Upper lobe of right lung (tissue), 1 donor: ENCODE measurements at regions not wholly inside any gene's neighbourhood (a gene's known extent, or its start where the extent isn't known, plus 50 kb on each side); places are given as distances from the start of the nearest gene placed in this dataset.
"Not testable (repeated sequence)": the region's sequence is repeated elsewhere in the genome, so short reads cannot be mapped to it uniquely, and the experiment has no call there.

ENCODE experiments used
- ATAC-seq: fragments of 200-7000 bp; cut with Tn5 transposase; one replicate; pipeline ENCODE4 v1.9.1; 2020; ENCODE audit warnings: mild to moderate bottlenecking, moderate library complexity
- DNase-seq: peaks from one replicate; pipeline ENCODE4 v3.0.0-alpha.2; 2020
- H3K27ac ChIP-seq: fragments of 200-600 bp; one replicate; pipeline ENCODE4 v1.8.0; 2022
- H3K27me3 ChIP-seq: fragments of 200-600 bp; one replicate; pipeline ENCODE4 v1.8.0; 2022; ENCODE audit warnings: mild to moderate bottlenecking
- H3K36me3 ChIP-seq: fragments of 200-600 bp; one replicate; pipeline ENCODE4 v1.8.0; 2022
- H3K4me1 ChIP-seq: fragments of 200-600 bp; one replicate; pipeline ENCODE4 v1.8.0; 2022
- H3K4me3 ChIP-seq: fragments of 200-600 bp; one replicate; pipeline ENCODE4 v1.8.0; 2022; ENCODE audit warnings: mild to moderate bottlenecking
- H3K9me3 ChIP-seq: fragments of 200-600 bp; one replicate; pipeline ENCODE4 v1.8.0; 2022
- intact Hi-C: fragments of 100-400 bp; cut with DNase I; formaldehyde crosslinking; loops from one replicate; pipeline ENCODE4 v1.11.0; 2022
- TF ChIP-seq, protein P1 (sequence below): fragments of 200-600 bp; IDR thresholded peaks from one replicate; pipeline ENCODE4 v1.8.0; 2022; ENCODE audit warnings: antibody characterized with exemption
- donor health status: DM: no; HTN: yes; CAD: no; lungs with severe emphysema.

DNA sequence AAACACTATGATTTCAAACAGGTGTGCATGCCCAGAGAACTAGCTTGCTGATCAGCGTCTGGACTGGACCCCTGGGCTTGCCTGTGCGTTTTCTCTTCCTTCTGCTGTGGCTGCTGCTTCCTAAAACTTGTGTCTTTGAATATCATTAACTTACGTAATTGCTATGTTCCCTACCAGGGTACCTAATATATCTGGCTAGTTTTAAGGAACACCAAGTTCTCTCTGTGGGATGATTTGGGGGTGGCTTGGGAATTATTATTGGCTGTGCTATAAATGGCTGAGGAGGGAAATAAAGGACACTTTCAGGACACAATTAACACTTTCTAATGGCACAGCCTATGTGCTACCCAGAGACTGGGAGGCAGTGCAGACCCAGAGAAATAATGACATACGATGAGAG, 606.0 kb upstream of the RBFOX1 start:
- no peak overlapping the region for H3K27ac ChIP-seq
- H3K36me3 ChIP-seq, result no peaks in the 10 kb centered on the region
- DNase-seq (no peak), ATAC-seq (no peak)
- intact Hi-C loops, result no loop called here
- no peaks in the 10 kb centered on the region for H3K9me3 ChIP-seq
- TF ChIP-seq, protein P1, sequence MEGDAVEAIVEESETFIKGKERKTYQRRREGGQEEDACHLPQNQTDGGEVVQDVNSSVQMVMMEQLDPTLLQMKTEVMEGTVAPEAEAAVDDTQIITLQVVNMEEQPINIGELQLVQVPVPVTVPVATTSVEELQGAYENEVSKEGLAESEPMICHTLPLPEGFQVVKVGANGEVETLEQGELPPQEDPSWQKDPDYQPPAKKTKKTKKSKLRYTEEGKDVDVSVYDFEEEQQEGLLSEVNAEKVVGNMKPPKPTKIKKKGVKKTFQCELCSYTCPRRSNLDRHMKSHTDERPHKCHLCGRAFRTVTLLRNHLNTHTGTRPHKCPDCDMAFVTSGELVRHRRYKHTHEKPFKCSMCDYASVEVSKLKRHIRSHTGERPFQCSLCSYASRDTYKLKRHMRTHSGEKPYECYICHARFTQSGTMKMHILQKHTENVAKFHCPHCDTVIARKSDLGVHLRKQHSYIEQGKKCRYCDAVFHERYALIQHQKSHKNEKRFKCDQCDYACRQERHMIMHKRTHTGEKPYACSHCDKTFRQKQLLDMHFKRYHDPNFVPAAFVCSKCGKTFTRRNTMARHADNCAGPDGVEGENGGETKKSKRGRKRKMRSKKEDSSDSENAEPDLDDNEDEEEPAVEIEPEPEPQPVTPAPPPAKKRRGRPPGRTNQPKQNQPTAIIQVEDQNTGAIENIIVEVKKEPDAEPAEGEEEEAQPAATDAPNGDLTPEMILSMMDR, result no peak
- no peaks in the 10 kb centered on the region for H3K4me1 ChIP-seq
- no peaks in the 10 kb centered on the region for H3K27me3 ChIP-seq
- H3K4me3 ChIP-seq, result no peak overlapping the region

- Histone ChIP-seq H3K4me1 (no peaks in the 10 kb centered on the region), H3K9me3 (no peaks in the 10 kb centered on the region), H3K4me3 (no peak overlapping the region), H3K36me3 (no peaks in the 10 kb centered on the region), H3K27me3 (no peaks in the 10 kb centered on the region), H3K27ac (no peak overlapping the region)
- ATAC-seq (peak; percentile 45), DNase-seq (no peak)
- TF ChIP-seq, protein P1, result no peak
- intact Hi-C loops, result no loop called here
Observed at GRCh38 chr16:6725634-6726331, 606.9 kb upstream of the RBFOX1 start.

DNA sequence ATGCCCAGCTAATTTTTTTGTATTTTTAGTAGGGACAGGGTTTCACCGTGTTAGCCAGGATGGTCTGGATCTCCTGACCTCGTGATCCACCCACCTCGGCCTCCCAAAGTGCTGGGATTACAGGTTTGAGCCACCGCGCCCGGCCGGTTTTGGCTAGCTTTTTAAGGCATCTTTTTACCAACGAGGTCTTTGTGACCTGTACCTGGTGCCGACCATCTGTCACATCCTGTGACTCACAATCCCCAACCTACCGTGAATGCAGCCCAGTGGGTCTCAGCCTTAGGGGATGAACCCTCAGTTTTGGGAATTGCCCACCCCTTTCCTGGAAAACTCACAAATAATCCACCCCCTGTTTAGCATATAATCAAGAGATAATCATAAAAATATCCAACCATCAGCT, 607.4 kb upstream of the RBFOX1 start:
- not testable (repeated sequence) for DNase-seq

GRCh38 chr16:6722786-6723185, 609.9 kb upstream of the RBFOX1 start:
- Histone ChIP-seq H3K36me3 (no peaks in the 10 kb centered on the region), H3K27me3 (no peaks in the 10 kb centered on the region), H3K4me3 (no peak overlapping the region), H3K4me1 (no peaks in the 10 kb centered on the region), H3K27ac (no peak overlapping the region), H3K9me3 (no peaks in the 10 kb centered on the region)
- no peak for DNase-seq
- ATAC-seq, result no peak
- intact Hi-C loops, result no loop called here
- TF ChIP-seq, protein P1, result no peak

More for the DNA sequence above, 607.4 kb upstream of the RBFOX1 start:
- H3K9me3 ChIP-seq, H3K4me3 ChIP-seq, H3K4me1 ChIP-seq, intact Hi-C loops, ATAC-seq, H3K27ac ChIP-seq, H3K27me3 ChIP-seq, H3K36me3 ChIP-seq: not testable (repeated sequence)

DNA sequence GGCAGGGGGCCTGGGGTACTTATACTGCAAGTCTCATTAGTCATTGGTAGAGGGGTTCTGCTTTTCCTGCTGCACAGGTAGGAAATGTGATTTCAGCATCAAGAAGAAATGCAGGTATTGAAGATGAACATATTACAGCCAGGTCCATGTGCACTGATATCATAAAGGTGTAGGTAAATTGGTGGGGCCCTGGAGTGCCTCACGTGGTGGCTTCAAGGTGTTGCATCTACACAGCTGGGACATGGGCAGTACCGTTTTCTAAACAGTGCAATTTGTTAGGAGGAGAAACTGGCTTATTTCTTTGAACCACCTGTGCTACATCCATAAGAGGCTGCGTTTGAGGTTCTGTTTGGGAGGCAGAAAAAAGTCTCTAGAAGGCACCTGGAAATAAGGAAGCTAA, 618.1 kb upstream of the RBFOX1 start:
- TF ChIP-seq, protein P1, result no peak
- intact Hi-C loops, result no loop called here
- DNase-seq (no peak), ATAC-seq (no peak)
- Histone ChIP-seq H3K36me3 (no peaks in the 10 kb centered on the region), H3K4me1 (no peaks in the 10 kb centered on the region), H3K27me3 (no peaks in the 10 kb centered on the region), H3K4me3 (no peak overlapping the region), H3K27ac (no peak overlapping the region), H3K9me3 (no peaks in the 10 kb centered on the region)

DNA sequence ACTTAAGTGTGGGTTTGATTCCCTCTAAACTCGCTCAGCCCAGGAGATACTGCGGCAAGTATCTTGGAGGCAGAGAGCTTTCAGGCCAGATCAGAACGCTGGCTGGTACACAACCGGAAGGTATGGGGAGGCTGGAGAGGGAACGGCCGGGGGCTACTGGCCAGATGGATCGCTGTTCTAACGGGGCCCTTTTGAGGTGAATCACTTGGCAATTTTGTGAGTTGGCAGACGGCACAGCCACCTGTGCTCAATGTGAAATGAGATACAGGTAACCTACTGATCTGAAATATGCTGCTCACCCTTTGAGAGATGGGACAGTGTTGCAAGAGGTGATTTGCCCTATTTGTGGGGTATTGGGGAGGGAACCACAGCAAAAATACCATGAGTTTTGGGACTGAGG, 622.9 kb upstream of the RBFOX1 start:
- intact Hi-C loops, result no loop called here
- Histone ChIP-seq H3K27me3 (no peaks in the 10 kb centered on the region), H3K27ac (no peak overlapping the region), H3K4me3 (no peak overlapping the region), H3K9me3 (no peaks in the 10 kb centered on the region), H3K36me3 (no peaks in the 10 kb centered on the region), H3K4me1 (no peaks in the 10 kb centered on the region)
- ATAC-seq (no peak), DNase-seq (no peak)
- TF ChIP-seq, protein P1, result no peak
